ENCODE measurements at regions not wholly inside any gene's neighbourhood (a gene's known extent, or its start where the extent isn't known, plus 50 kb on each side); places are given as distances from the start of the nearest gene placed in this dataset.
"Not testable (repeated sequence)": the region's sequence is repeated elsewhere in the genome, so short reads cannot be mapped to it uniquely, and the experiment has no call there.

GRCh38 chr19:30280018-30280417, 92.2 kb upstream of the ZNF536 start:
- FAIRE-seq, result no peak

- FAIRE-seq, result no peak
Measured at GRCh38 chr19:30281906-30282305, 90.3 kb upstream of the ZNF536 start.

- no peak for FAIRE-seq
Measured at GRCh38 chr19:30283556-30283955, 88.6 kb upstream of the ZNF536 start.

GRCh38 chr19:30284209-30284608, 88.0 kb upstream of the ZNF536 start:
- no peak for FAIRE-seq

GRCh38 chr19:30284885-30285284, 87.3 kb upstream of the ZNF536 start:
- no peak for FAIRE-seq

- FAIRE-seq, result no peak
Measured at GRCh38 chr19:30286378-30286777, 85.8 kb upstream of the ZNF536 start.

- no peak for FAIRE-seq
Measured at GRCh38 chr19:30287259-30287658, 84.9 kb upstream of the ZNF536 start.

GRCh38 chr19:30287973-30288372, 84.2 kb upstream of the ZNF536 start:
- no peak for FAIRE-seq

GRCh38 chr19:30288911-30289310, 83.3 kb upstream of the ZNF536 start:
- FAIRE-seq, result no peak

- FAIRE-seq, result no peak
Measured at GRCh38 chr19:30289336-30289735, 82.8 kb upstream of the ZNF536 start.

GRCh38 chr19:30290805-30291204, 81.4 kb upstream of the ZNF536 start:
- FAIRE-seq, result not testable (repeated sequence)

- FAIRE-seq, result no peak
Measured at GRCh38 chr19:30293051-30293785, 79.0 kb upstream of the ZNF536 start.

- FAIRE-seq, result no peak
Measured at GRCh38 chr19:30297969-30298368, 74.2 kb upstream of the ZNF536 start.

GRCh38 chr19:30303131-30303654, 69.0 kb upstream of the ZNF536 start:
- FAIRE-seq, result no peak

GRCh38 chr19:30304540-30304939, 67.6 kb upstream of the ZNF536 start:
- no peak for FAIRE-seq

GRCh38 chr19:30305346-30306060, 66.7 kb upstream of the ZNF536 start:
- FAIRE-seq, result no peak

GRCh38 chr19:30307191-30307974, 64.8 kb upstream of the ZNF536 start:
- no peak for FAIRE-seq

- FAIRE-seq, result no peak
Measured at GRCh38 chr19:30309176-30309575, 63.0 kb upstream of the ZNF536 start.

- no peak for FAIRE-seq
Measured at GRCh38 chr19:30309905-30310601, 62.1 kb upstream of the ZNF536 start.

- FAIRE-seq, result no peak
Measured at GRCh38 chr19:30310602-30311263, 61.5 kb upstream of the ZNF536 start.

GRCh38 chr19:30311911-30312310, 60.3 kb upstream of the ZNF536 start:
- no peak for FAIRE-seq

Data from endometrium (tissue), 2 donors.